PC-3 (cell line): ENCODE measurements at regions not wholly inside any gene's neighbourhood (a gene's known extent, or its start where the extent isn't known, plus 50 kb on each side); places are given as distances from the start of the nearest gene placed in this dataset.

Source experiments
- ATAC-seq: fragments of 200-7000 bp; cut with Tn5 transposase; 2 replicates; pipeline ENCODE4 v1.9.1; 2020; ENCODE audit warnings: mild to moderate bottlenecking, moderate library complexity
- BruUV-seq: library from RNA; stranded (reverse); fragments of 400-500 nt; replicated peaks from 2 replicates; lab custom pipeline; 2021; lab: Mats Ljungman, UMichigan
- CTCF ChIA-PET: fragments of 300-600 bp; sonication (Branson Sonifier 250); formaldehyde crosslinking; loops from one replicate; lab custom pipeline; 2022; ENCODE audit warnings: antibody characterized with exemption; lab: Charles Lee
- POLR2A ChIA-PET: fragments of 300-600 bp; sonication (Branson Sonifier 250); formaldehyde crosslinking; loops from one replicate; lab custom pipeline; 2022; ENCODE audit warnings: antibody characterized with exemption; ENCODE audit not compliant: unreplicated experiment; lab: Charles Lee
- DNase-seq: peaks from one replicate; pipeline ENCODE4 v3.0.0-alpha.2; 2015
- H2AFZ ChIP-seq: fragments of 300-600 bp; sonication (generic); 2 replicates; pipeline ENCODE4 v1.6.0; 2016; ENCODE audit warnings: antibody characterized with exemption, low read length
- H3F3A ChIP-seq: fragments of 300-600 bp; sonication (generic); one replicate; pipeline ENCODE4 v1.6.0; 2017; ENCODE audit warnings: antibody characterized with exemption, low read length, control low read depth, mild to moderate bottlenecking; ENCODE audit not compliant: unreplicated experiment
- H3K27ac ChIP-seq: fragments of 300-600 bp; sonication (generic); 2 replicates; pipeline ENCODE4 v1.5.1; 2016; ENCODE audit warnings: mild to moderate bottlenecking, low read length
- H3K27me3 ChIP-seq: fragments of 300-600 bp; sonication (generic); 2 replicates; pipeline ENCODE4 v1.6.1; 2016; ENCODE audit warnings: low read length, mixed read lengths
- H3K36me3 ChIP-seq: fragments of 300-600 bp; sonication (generic); 2 replicates; pipeline ENCODE4 v1.6.1; 2016; ENCODE audit warnings: low read depth, mixed run types, low read length, mixed read lengths
- H3K4me1 ChIP-seq: fragments of 300-600 bp; sonication (generic); 2 replicates; pipeline ENCODE4 v1.5.1; 2016; ENCODE audit warnings: low read length; ENCODE audit not compliant: insufficient read depth
- H3K4me2 ChIP-seq: fragments of 300-600 bp; sonication (generic); 2 replicates; pipeline ENCODE4 v1.6.0; 2016; ENCODE audit warnings: low read length
- H3K4me3 ChIP-seq: fragments of 300-600 bp; sonication (generic); 2 replicates; pipeline ENCODE4 v1.5.1; 2016; ENCODE audit warnings: mild to moderate bottlenecking, low read length, mixed read lengths
- H3K79me2 ChIP-seq: fragments of 300-600 bp; sonication (generic); 2 replicates; pipeline ENCODE4 v1.6.1; 2017; ENCODE audit warnings: low read length, mixed read lengths
- H3K9ac ChIP-seq: fragments of 300-600 bp; sonication (generic); 2 replicates; pipeline ENCODE4 v1.6.0; 2016; ENCODE audit warnings: mild to moderate bottlenecking, low read length
- H3K9me2 ChIP-seq: fragments of 300-600 bp; sonication (generic); replicated peaks from 2 replicates; pipeline ENCODE4 v1.6.1; 2016; ENCODE audit warnings: mixed run types, low read length, mixed read lengths
- H3K9me3 ChIP-seq: fragments of 300-600 bp; sonication (generic); 2 replicates; pipeline ENCODE4 v1.6.1; 2016; ENCODE audit warnings: low read length, mixed read lengths
- H4K20me1 ChIP-seq: fragments of 300-600 bp; sonication (generic); 2 replicates; pipeline ENCODE4 v1.6.1; 2016; ENCODE audit warnings: low read length, mixed read lengths
- CTCF ChIP-seq: fragments of 300-600 bp; sonication (generic); conservative IDR thresholded peaks from 2 replicates; pipeline ENCODE4 v1.5.1; 2017; ENCODE audit warnings: antibody characterized with exemption, low read depth, mild to moderate bottlenecking, low read length
- EZH2 ChIP-seq: fragments of 300-600 bp; sonication (generic); IDR thresholded peaks from one replicate; pipeline ENCODE4 v1.6.1; 2017; ENCODE audit warnings: antibody characterized with exemption, mild to moderate bottlenecking, low read length; ENCODE audit not compliant: unreplicated experiment
- EZH2phosphoT487 ChIP-seq: fragments of 300-600 bp; sonication (generic); IDR thresholded peaks from 2 replicates; pipeline ENCODE4 v1.6.1; 2018; ENCODE audit warnings: mild to moderate bottlenecking, antibody characterized with exemption, low read length, borderline replicate concordance
- intact Hi-C: fragments of 100-400 bp; cut with micrococcal nuclease; formaldehyde crosslinking; loops from 2 replicates; pipeline ENCODE4 v1.9.0; 2023

- no peak overlapping the region for H3K27ac ChIP-seq
- ATAC-seq: no peak
- no peaks in the 10 kb centered on the region for H3K9me3 ChIP-seq
Observed at GRCh38 chr4:91795947-91796346, 507.8 kb upstream of the GRID2 start.

GRCh38 chr4:91812319-91812718 lies 491.4 kb upstream of the GRID2 start:
- DNase-seq (no peak), ATAC-seq (no peak)
- Histone ChIP-seq H3K4me2 (no peak overlapping the region), H3K9ac (no peak overlapping the region), H3K9me2 (no peaks in the 10 kb centered on the region), H2AFZ (no peak overlapping the region), H3K4me1 (no peaks in the 10 kb centered on the region), H3K79me2 (no peaks in the 10 kb centered on the region), H3K4me3 (no peak overlapping the region), H3K27ac (no peak overlapping the region), H3F3A (no peaks in the 10 kb centered on the region), H3K9me3 (no peaks in the 10 kb centered on the region), H4K20me1 (no peaks in the 10 kb centered on the region), H3K36me3 (no peaks in the 10 kb centered on the region), H3K27me3 (no peaks in the 10 kb centered on the region)
- no TSS peak for BruUV-seq
- intact Hi-C loops: no loop called here
- ChIA-PET CTCF (no interaction called here), POLR2A (no interaction called here)
- TF ChIP-seq EZH2: no peak
- no peak for TF ChIP-seq EZH2phosphoT487
- no peak for TF ChIP-seq CTCF

More at GRCh38 chr4:91795947-91796346, 507.8 kb upstream of the GRID2 start:
- no peaks in the 10 kb centered on the region for H3K79me2 ChIP-seq
- no peaks in the 10 kb centered on the region for H4K20me1 ChIP-seq
- CTCF ChIA-PET: no interaction called here
- no peak overlapping the region for H3K4me2 ChIP-seq
- no peaks in the 10 kb centered on the region for H3K27me3 ChIP-seq
- H3K9me2 ChIP-seq: no peaks in the 10 kb centered on the region
- H3K4me3 ChIP-seq: no peak overlapping the region
- POLR2A ChIA-PET: no interaction called here
- H3F3A ChIP-seq: no peaks in the 10 kb centered on the region
- no TSS peak for BruUV-seq
- intact Hi-C loops: no loop called here
- DNase-seq: no peak
- no peak for TF ChIP-seq CTCF
- no peak overlapping the region for H3K9ac ChIP-seq
- H3K36me3 ChIP-seq: no peaks in the 10 kb centered on the region
- H3K4me1 ChIP-seq: no peaks in the 10 kb centered on the region
- H2AFZ ChIP-seq: no peak overlapping the region

DNA sequence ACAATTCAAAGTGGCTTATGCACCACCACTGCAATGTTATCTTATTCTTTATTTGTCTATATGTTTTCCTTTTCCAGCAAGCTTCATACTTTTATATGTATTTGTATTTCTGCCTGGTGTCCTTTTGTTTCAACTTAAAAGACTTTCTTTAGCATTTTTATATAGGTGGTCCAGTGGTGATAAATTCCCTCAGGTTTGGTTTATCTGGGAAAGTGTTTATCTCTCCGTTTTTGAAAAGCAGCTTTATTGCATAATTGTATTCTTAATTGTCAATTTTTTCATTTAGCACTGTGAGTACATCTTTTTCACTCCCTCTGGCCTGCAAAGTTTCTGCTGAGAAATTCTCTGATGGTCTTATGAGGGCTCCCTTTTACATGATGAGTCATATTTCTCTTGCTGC lies 479.0 kb upstream of the GRID2 start:
- Histone ChIP-seq H3K4me2 (no peak overlapping the region), H3K4me1 (peaks cover 21% of the 10 kb centered on the region), H2AFZ (no peak overlapping the region), H3K27ac (no peak overlapping the region), H3K36me3 (peaks cover 7% of the 10 kb centered on the region; the same call in 1 of the 2 replicates), H3F3A (peaks cover 4% of the 10 kb centered on the region), H3K27me3 (no peaks in the 10 kb centered on the region), H3K79me2 (no peaks in the 10 kb centered on the region), H3K9ac (no peak overlapping the region), H3K9me2 (no peaks in the 10 kb centered on the region), H4K20me1 (no peaks in the 10 kb centered on the region), H3K4me3 (no peak overlapping the region), H3K9me3 (no peaks in the 10 kb centered on the region)
- ChIA-PET CTCF (no interaction called here), POLR2A (interaction anchor here (0.6 kb wide), 1 partner anchor 659 kb away, joined by 3 read pairs; no protein-coding TSS in a partner anchor)
- TF ChIP-seq EZH2: no peak
- TF ChIP-seq CTCF: no peak
- no peak for TF ChIP-seq EZH2phosphoT487
- DNase-seq (no peak), ATAC-seq (no peak)
- no TSS peak for BruUV-seq
- intact Hi-C loops: no loop called here
